ENCODE measurements at regions not wholly inside any gene's neighbourhood (a gene's known extent, or its start where the extent isn't known, plus 50 kb on each side); places are given as distances from the start of the nearest gene placed in this dataset.

- Histone ChIP-seq H3K4me3 (ENCODE audit: low read depth, low read length) (no peak overlapping the region), H3K27me3 (ENCODE audit: control insufficient read depth, insufficient read depth, low read length) (no peaks in the 10 kb centered on the region), H3K36me3 (ENCODE audit: control insufficient read depth, insufficient read depth, low read length) (no peaks in the 10 kb centered on the region)
- FAIRE-seq (no peak), DNase-seq (ENCODE audit: low read depth) (no peak)
- TF ChIP-seq, protein P1, sequence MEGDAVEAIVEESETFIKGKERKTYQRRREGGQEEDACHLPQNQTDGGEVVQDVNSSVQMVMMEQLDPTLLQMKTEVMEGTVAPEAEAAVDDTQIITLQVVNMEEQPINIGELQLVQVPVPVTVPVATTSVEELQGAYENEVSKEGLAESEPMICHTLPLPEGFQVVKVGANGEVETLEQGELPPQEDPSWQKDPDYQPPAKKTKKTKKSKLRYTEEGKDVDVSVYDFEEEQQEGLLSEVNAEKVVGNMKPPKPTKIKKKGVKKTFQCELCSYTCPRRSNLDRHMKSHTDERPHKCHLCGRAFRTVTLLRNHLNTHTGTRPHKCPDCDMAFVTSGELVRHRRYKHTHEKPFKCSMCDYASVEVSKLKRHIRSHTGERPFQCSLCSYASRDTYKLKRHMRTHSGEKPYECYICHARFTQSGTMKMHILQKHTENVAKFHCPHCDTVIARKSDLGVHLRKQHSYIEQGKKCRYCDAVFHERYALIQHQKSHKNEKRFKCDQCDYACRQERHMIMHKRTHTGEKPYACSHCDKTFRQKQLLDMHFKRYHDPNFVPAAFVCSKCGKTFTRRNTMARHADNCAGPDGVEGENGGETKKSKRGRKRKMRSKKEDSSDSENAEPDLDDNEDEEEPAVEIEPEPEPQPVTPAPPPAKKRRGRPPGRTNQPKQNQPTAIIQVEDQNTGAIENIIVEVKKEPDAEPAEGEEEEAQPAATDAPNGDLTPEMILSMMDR (IDR thresholded peaks at IDR 0.05; ENCODE audit: insufficient read depth, low read length, severe bottlenecking): no peak
These were observed 1291.5 kb upstream of the B3GALT2 start for GRCh38 chr1:194477908-194478307.

GRCh38 chr1:194476872-194477271 lies 1290.5 kb upstream of the B3GALT2 start:
- TF ChIP-seq, protein P1 (IDR thresholded peaks at IDR 0.05; ENCODE audit: insufficient read depth, low read length, severe bottlenecking): no peak
- Histone ChIP-seq H3K27me3 (ENCODE audit: control insufficient read depth, insufficient read depth, low read length) (no peaks in the 10 kb centered on the region), H3K36me3 (ENCODE audit: control insufficient read depth, insufficient read depth, low read length) (no peaks in the 10 kb centered on the region), H3K4me3 (ENCODE audit: low read depth, low read length) (no peak overlapping the region)
- DNase-seq (ENCODE audit: low read depth) (no peak), FAIRE-seq (no peak)

DNA sequence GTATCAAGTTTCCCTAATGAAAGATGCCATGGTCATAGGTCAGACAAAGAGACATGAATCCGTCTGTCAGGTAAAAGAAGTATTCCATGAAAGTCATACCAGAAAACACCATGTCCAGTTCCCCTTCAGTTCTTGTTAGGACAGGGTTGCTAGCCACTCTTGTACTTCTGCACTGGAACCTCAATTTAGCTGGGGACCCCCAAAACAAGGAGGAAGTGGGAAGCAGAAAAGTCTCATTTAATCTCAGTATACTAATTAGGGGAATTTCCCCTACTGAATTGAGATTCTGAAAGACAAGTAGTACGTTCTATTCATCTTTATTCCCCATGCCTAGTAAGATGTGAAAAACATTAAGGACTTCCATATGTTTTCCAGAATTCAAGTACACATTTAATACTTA lies 1289.9 kb upstream of the B3GALT2 start:
- Histone ChIP-seq H3K27me3 (ENCODE audit: control insufficient read depth, insufficient read depth, low read length) (no peaks in the 10 kb centered on the region), H3K36me3 (ENCODE audit: control insufficient read depth, insufficient read depth, low read length) (no peaks in the 10 kb centered on the region), H3K4me3 (ENCODE audit: low read depth, low read length) (no peak overlapping the region)
- FAIRE-seq (no peak), DNase-seq (ENCODE audit: low read depth) (no peak)
- TF ChIP-seq, protein P1 (IDR thresholded peaks at IDR 0.05; ENCODE audit: insufficient read depth, low read length, severe bottlenecking): no peak

- no peaks in the 10 kb centered on the region for H3K36me3 ChIP-seq (ENCODE audit: control insufficient read depth, insufficient read depth, low read length)
- TF ChIP-seq, protein P1 (IDR thresholded peaks at IDR 0.05; ENCODE audit: insufficient read depth, low read length, severe bottlenecking): no peak
- H3K27me3 ChIP-seq (ENCODE audit: control insufficient read depth, insufficient read depth, low read length): no peaks in the 10 kb centered on the region
- FAIRE-seq (no peak), DNase-seq (ENCODE audit: low read depth) (no peak)
- H3K4me3 ChIP-seq (ENCODE audit: low read depth, low read length): no peak overlapping the region
These were observed 1288.3 kb upstream of the B3GALT2 start for GRCh38 chr1:194474701-194475100.

DNA sequence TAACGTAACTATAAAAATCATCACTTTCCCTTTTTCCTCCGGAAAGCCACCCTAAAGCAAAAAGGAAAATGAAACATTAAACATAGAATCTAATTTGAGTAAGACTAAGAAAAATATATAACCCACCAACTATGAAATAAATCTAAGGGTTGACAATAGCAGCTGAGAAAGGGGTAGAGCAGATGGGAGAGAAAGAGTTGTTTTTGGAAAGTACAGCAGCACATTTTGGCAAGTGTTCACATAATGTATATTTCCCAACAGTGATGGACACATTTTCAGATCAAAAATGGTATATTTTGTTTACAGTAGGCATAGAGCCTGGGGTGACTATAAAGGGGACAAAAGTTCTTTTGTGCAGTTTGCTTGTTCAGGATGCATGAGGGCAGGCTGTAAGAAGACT lies 1287.4 kb upstream of the B3GALT2 start:
- H3K27me3 ChIP-seq (ENCODE audit: control insufficient read depth, insufficient read depth, low read length): no peaks in the 10 kb centered on the region
- FAIRE-seq (no peak), DNase-seq (ENCODE audit: low read depth) (no peak)
- no peaks in the 10 kb centered on the region for H3K36me3 ChIP-seq (ENCODE audit: control insufficient read depth, insufficient read depth, low read length)
- TF ChIP-seq, protein P1 (IDR thresholded peaks at IDR 0.05; ENCODE audit: insufficient read depth, low read length, severe bottlenecking): no peak
- H3K4me3 ChIP-seq (ENCODE audit: low read depth, low read length): no peak overlapping the region

DNA sequence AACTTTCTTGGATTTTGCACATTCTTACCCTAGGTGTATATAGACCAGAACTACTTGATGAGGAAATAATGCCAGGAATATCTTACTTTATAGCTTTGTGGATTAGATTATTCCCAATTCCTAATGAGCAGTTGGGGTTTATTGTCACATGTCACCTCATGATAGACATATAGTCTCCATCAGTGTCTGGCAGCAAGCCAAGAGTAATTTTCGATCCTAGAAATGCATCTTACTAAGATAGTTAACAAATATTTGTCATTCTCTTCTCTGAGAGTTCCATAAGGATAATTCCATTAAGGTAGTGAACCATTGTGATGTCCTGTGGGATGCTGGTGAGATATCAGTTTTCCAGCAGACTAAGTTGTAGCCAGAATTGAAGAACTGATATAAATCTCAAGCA lies 1282.9 kb upstream of the B3GALT2 start:
- no peak for DNase-seq (ENCODE audit: low read depth)
- H3K27me3 ChIP-seq (ENCODE audit: control insufficient read depth, insufficient read depth, low read length): no peaks in the 10 kb centered on the region
- no peak for FAIRE-seq
- TF ChIP-seq, protein P1 (IDR thresholded peaks at IDR 0.05; ENCODE audit: insufficient read depth, low read length, severe bottlenecking): no peak
- H3K36me3 ChIP-seq (ENCODE audit: control insufficient read depth, insufficient read depth, low read length): no peaks in the 10 kb centered on the region
- no peak overlapping the region for H3K4me3 ChIP-seq (ENCODE audit: low read depth, low read length)

Measured in bronchial epithelial cell (primary cell).